ENCODE measurements at regions not wholly inside any gene's neighbourhood (a gene's known extent, or its start where the extent isn't known, plus 50 kb on each side); places are given as distances from the start of the nearest gene placed in this dataset.
A peak's percentile ranks its signal among the peaks of the same experiment; 100 is the strongest.

DNA sequence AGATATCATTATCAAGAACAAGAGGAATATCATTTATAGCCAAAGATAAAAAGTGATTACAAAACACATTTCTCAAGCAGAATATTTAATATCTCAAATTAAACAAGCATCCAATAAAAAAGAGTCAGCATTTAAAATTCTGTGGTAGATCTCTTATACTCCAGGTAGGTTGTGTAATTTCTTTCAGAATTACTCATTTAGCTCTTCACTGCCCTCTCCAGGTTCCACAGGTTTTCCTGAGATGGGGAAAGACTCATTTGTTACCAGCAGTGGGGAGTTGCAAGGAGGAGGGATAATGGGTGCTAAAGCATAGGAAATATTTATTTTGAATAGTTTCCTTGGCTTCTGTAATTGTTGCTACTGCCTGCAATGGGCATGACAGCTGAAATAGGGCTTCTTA, 83.1 kb upstream of the RASGRP1 start:
- DNase-seq (ENCODE audit: low spot score): peak; percentile 61

DNA sequence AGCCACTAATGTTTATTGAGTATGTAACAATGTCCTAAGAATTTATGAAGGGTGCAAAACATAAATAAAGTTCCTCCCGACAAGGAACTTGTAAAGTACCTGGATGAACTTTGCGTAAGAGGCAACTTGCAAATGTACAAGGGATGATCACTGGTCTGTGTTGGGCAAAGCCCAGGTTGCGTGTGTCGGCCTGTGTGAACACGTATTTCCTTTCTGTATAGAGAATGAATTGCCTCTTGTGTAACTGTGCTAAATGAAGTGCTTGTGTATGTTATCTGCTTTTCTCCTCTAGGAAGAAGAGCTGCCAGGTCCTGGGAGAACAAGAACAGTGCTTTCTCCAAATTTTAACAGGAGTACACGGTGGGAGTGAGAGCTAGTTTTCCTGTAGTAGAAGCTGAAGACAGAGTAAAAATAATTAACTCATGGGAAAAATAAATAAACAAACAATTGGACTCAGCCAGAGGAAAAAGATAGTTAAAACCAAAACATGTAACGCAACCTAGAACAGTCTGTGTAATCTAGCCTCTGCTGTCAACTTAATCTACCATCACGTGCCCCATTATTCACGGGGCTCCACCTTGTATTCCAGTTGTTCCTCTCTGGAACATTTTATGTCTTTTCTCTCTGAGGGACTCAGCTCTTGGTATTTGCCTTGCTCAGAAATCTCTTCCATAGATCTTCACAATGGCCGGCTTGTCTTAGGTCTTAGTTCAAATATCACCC, 83.7 kb upstream of the RASGRP1 start:
- DNase-seq (ENCODE audit: low spot score): no peak

DNA sequence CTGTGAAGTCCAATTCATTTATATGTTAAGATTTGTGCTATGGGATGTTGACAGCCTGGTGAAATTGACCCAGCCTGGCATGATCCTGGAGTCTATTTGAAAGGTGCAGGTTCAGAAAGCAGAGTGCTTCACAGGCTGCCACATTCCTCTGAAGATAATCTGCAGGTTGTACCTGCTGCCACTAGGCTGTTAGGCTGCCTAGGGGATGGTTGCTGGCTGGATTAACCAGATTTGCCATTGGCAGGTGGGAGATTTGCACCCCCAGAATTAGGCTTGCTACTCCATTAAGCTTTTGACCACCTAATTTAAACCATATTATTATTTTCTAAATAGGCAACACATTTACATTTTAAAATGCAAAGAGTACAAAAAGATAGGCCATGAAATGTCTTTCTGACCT, 85.8 kb upstream of the RASGRP1 start:
- no peak for DNase-seq (ENCODE audit: low spot score)

DNA sequence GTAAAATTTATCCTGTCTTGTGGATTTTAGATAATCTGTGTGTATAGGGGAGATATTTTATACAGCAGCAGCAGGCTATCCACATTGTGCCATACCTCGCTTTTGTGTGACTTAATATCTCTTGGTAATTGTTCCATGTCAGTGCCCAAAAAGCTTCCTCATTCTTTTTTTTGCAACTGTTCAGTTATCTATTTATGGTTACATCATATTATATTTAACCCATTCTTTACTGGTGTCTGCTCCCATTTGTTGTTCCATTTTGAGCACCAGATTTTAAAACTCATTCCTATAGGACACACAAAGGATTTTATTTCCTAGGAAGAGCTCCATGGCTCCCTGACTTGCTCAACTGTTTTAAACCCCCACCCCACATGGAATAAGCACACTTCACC, 86.3 kb upstream of the RASGRP1 start:
- DNase-seq (ENCODE audit: low spot score): peak; percentile 67

DNA sequence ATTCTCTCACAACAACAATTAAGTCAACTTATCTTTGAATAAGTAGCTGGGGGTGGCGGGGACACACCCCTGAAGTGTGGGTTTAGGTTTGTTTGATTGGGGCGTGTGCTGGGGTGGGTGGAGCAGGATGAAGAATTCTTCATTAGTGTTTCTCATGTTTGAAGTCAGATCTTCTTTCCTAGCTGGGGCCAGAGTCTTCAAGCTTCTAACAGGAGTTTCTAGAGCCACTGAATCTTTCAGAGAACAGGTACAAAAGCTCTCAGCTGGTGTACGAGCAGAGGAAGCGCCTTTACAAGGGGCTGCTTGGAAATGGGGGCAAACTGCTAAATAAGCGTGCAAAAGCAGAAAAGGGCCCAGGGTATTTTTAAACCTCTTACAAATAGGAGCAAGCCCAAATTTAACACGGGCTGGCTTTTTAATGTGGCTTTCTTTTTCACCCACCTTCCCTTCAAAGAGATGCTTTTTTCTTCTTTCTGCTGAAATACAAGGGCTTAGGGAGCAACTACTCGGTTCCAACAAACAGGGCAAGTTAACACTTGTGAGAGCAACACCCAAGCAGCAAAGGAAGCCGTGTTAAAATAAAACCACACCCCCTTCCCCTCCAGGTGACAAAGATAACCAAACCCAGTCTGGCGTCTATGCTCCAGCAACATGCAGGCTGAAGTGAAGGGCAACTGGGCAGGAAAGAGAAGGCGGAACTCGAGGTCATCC, 86.9 kb upstream of the RASGRP1 start:
- DNase-seq (ENCODE audit: low spot score): no peak

DNA sequence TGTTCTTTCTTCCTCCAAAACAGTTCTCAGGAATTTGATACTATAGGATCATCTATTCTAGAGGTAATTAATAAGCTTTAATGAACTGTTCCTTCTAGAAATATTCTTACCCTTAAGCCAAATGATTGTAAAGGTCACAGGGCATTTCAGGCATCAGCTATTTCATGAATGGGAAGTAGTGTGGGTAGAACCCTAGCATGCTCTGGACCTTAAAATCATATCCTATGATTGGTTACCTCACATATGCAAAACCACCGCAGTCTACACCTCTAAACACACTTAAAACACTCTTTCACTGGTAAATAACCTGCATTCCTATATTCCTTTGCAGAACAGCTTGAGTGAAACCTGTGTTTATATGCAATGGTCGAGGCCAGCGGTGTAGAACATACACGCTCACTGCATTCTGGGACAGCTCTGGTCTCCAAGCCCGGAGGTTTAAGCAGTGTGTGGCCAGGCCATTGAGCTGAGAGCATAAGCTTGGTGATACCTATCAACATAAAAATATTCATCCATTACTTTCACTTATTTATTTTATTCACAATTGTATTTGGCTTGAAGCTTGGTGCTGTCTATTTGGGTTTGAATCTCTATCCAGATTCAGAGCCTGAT, 87.7 kb upstream of the RASGRP1 start:
- DNase-seq (ENCODE audit: low spot score): no peak

DNA sequence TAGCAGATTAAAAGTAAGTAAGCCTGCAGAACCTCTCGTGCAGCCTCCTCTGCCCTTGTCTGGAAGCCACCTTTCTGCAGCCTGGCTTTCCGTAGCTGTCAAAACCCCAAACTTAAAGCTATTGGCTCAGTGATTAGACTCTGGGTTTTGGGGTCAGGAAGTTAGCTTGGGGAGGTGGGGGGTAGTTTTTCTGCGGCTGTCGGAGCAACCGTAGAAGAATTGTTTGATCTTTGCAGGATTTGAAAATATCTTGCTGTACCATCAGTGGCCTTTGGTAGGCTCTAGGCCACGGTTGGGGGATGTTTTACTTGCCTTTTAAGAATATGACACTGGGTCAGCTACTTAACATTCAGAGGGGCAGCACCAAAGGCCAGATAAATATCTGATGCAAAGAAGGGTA, 88.4 kb upstream of the RASGRP1 start:
- DNase-seq (ENCODE audit: low spot score): no peak

DNA sequence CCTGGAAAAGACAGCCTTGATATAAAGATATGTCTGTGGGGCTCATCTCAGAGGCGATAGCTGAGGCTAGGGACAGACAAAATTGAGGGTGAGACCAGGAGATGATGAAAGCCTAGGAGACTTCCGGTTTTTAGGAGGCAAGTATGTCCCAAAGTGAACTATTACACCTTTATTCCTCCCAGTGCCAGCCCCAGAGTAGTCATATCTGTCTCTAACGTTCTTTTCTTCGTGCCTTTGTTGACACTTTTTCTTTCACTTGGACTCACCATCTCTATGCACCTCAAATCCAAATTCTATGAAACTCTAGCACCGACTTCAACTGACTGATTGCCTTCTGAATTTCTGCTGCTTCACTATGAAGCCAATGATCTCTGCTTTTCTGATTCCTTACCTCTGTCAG, 93.8 kb upstream of the RASGRP1 start:
- DNase-seq (ENCODE audit: low spot score): no peak

DNA sequence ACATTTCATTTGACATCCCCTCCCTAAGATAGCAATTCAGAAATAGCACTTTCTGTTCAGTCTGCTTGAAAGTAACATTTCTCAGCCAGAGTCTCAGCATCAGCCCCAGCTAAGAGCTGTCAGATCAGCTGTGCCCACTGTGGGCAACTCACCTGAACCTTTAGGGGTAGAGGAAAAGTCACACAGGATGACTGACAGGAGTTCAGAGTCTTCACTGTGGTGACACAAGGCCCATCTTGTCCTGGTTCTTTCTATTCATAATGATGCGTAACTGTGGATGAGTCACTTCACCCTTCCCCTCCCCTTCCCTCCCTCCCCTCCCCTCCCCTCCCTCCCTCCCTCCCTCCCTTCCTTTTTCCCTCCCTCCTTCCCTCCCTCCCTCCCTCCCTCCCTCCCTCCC, 96.1 kb upstream of the RASGRP1 start:
- no peak for DNase-seq (ENCODE audit: low spot score)

DNA sequence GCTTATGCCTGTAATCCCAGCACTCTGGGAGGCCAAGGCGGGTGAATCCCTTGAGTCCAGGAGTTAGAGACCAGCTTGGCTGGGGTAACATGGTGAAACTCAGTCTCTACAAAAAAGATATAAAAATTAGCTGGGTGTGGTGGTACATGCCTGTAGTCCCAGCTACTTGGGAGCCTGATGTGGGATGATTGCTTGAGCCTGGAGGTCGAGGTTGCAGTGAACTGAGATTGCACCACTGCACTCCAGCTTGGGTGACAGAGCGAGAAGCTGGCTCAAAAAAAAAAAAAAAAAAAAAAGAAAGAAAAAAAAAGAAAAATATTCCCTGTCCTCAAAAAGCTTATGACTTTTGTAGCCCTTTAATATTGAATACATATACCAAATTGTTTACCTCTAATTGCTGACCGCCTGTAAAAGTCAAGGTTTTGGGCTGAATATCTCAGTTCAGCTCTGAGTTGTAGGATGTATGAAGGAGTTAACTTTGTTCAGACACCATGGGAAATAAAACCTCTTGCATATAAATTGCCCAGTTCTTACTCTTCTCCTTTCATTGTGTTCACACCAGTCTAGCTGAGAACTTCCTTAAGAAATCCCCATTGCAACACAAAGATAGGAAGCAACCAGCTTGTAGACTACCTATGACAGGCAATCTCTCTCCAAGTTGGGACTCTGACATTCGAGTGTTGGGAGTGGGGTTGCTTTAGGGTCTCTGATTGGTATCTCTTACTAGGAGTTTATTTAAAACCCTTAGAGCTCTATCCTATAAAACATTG, 97.6 kb upstream of the RASGRP1 start:
- no peak for DNase-seq (ENCODE audit: low spot score)

DNA sequence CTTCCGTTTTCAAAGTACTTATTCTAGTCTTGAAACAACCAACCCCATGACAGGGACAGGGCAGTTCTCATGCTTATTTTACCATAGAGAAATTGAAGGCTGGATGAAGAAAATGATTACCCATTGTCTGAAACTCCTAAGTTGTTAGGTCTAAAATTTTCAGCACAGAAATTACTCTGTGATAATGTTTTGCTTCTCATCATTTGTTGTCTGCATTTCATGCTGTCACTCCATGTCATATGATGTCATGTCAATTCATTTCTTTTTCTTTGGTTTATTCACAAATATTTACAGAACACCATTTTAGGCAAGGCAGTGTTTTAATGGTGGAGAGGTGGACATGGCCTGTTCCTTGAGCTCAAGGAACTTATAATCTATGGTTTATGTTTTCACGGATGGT, 98.2 kb upstream of the RASGRP1 start:
- no peak for DNase-seq (ENCODE audit: low spot score)

DNA sequence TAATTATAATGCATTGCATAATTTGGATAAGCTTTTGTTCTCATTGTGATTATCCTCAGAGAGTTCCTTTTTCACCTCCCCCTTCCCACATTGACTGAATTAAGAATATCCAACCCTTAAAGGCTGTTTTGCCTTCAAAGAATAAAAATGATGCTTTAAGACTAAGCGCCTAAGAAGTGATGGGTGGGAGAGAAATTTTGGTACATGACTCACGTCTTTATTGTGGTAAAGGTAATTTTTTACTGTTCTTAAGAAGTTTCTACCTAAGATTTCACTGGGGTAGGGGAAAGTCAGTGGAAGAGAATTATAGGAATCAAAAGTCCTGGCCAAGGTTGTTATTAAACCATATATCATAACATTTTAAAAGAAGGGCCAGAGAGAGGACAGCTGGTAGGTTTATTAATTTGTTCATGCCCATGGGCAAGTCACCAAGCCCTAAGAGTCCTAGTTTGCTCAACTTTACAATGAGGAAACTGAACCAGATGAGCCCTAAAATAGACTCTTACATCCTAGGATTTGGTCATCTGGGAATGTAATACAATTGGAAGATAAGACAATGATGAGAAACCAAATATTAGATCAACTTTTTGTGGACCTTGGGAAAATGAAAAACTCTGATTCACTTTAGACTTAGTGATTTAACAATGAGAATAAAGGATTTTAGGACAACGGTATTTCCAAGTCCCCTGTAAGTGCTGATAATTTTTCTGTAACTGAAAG, 101.1 kb upstream of the RASGRP1 start:
- DNase-seq (ENCODE audit: low spot score): no peak

DNA sequence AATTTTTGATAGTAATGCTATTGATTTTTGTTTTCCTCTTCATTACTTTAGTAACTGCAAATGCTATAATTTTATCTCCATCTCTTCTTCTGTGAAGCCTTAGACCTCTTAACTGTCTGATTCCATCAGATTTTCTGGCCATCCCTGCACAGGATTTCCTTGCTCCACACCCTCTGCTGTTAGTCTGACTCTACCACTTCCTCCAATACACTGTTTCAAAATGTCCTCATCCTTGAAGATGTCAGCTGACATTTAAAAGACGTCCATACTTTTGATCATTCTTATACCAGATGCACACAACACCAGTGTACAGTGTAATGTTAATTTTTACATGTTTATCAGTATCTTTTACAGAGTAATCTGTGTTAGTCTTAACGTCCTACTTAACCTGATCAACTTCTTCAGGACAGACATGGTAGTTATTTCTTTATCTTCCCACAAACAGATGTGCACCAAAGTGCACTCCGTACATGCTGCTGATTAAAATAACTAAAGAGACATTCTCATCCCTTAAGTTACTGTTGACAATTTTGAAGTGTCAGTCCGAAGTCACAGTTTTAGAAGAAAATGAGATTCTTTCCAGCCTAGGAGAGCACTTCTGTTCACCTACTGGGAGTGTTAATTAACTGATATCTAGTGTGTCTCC, 102.4 kb upstream of the RASGRP1 start:
- DNase-seq (ENCODE audit: low spot score): no peak

DNA sequence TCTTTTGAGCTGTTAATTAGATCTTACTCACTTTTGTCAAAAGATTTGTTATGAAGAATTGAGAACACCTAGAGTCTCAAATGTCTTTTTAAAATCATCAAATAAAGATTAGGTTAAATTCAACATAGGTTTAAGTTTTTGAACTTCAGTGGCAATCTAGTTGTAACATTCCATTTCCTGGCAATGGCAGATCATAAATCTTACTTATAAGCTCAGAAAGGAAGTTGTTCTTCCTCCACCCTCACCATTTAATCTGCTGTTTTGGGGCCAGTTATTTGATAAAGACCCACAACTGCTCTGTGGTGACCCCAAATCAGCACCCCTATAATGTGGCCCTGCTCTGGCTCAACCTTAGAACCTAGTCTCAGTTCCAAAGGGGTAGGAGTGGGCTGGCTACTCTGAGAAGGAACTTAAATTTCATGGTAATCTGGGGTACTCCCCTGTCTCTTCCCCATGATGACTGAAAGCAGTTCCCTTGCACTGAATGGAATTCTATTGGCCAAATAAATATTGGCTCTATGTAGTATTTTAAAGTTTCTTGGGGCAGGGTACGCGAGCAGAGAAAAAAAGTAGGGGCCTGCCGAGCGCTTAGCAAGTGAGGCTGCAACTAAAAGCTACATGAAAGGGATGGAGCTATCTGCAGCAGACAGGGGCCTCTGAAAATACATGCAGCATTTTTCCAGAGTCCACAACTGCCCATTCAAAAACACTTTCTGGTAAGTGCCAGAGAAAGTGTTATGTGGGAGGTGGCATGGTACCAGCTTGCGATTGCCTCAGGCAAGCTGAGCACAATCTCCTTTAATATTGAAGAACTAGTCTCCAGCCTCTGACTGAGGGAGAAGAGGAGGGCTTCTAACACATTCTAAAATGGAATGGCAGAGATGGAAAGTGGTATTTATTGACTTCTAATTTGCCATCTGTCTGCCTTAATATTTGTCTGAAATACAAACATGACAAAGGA, 103.6 kb upstream of the RASGRP1 start:
- no peak for DNase-seq (ENCODE audit: low spot score)

DNA sequence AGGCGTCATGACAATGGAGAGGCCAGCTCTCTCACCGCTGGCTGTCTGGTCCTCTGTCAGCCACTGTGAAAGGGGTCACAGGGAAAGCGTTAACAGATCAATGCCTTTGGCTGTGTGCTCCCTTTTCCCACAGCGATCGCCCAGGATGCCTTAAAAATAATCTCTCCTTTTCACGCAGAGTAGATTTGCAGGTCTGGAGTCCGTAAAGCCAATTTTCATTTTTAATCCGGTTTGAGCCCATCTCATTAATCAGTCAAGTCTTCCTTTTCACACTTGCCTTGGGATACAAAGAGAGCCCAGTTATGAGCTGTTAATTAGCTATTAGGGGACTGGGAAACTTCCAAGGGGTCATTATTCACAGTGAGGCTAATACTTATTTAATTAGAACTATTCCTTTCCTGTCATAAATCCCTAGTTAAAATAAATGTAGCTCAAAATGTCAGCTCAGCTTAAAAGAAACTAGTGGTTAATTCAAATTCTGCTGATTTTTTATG, 104.3 kb upstream of the RASGRP1 start:
- DNase-seq (ENCODE audit: low spot score): no peak

DNA sequence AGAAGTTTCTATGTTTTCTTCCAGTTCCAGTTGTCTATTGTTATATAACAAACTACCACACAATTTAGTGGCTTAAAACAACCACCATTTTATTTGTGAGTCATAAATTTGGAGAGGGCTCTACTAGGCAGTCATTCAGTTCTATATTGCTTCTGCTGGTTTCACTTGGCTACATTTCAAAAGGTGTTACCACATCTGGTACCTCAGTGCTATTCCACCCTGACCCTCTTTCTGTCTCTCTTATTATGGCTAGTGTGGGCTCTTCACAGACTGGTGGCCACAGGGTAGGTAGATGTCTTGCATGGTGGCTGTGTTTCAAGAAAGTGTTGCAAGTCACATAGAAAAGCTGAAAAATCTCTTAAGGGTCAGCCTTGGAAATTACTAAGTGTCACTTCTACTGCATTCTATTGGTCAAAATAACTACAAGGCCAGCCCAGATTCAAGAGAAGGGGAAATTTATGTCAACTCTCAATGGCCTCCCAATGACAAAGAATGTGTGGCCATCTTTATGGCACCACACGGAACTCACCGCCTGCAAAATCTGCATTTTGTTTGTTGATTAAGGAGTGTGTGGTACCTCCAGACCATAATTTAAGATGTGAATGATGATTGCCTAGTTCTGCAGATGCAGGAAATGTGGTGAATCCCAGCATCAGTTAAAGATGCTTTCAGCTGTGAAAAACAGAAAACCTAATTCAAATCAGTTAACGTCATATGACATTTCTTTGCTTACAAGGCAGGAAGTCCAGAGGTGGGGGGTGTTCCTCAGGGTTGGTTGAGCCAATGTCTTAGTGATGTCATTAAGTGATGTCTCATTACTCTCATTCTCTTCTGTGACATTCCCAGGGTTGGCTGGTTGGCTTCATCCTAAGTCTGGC, 105.8 kb upstream of the RASGRP1 start:
- peak; percentile 10 for DNase-seq (ENCODE audit: low spot score)

DNA sequence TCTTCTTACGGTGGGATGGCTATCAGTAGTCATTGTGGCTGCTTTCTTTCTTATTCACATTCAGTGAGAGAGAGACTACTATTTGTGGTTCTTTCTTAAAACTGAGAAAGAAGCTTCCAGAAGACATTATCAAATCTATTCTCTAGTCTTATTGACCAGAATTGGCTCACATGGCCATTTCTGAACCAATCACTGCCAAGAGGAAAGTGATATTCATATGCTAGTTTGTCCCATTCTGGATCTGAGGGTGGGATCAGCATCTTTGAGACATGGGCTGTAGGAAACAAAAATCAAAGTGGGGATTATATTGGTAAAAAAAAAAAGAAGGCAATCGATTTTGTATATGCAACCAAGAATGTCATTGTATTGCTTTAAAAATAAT, 106.4 kb upstream of the RASGRP1 start:
- no peak for DNase-seq (ENCODE audit: low spot score)

DNA sequence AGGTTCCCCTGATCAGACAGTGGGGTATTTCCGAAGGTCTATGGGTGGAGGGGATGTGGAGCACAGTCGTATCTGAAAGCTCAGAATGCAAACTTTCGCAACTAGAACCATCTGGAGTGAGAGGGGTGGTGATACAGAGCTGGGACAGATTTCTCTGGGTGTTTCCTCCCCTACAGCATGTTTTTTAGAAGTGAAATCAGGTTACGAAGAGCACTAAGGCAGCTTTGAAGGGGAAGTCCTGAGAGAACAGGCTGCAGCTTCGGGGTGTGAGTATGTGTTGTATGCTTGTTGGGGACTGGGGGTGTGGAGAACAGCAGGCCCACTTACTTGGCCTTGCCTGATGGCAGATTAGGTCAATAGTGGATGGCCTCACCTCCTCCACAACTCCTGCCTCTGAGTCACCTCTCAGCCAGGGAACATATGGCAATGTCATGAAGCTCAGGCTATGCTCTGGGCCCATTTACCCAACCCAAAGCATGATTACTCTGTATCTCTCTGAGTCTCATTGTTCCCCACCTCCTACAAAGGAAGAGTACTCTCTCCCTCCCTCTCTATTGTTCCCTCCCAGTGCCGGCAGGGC, 107.2 kb upstream of the RASGRP1 start:
- DNase-seq (ENCODE audit: low spot score): no peak

DNA sequence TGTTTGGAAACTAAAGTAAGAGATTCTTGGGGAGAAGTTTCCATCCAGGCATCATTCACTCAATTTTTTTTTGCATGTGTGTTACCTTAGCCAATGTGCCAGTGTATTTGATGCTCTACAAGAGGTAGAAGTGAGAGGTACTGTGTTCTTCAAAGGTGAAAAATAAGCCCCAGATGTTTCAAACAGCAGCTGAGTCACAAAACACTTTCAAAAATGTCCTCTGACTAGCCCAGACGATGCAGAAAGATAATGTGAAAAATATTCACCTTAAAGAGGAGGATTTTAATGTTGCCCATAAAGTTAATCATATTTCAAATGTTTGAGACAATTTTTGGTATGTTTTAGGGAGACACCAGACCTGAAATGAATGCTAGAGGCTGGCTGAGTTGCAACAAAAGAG, 107.7 kb upstream of the RASGRP1 start:
- no peak for DNase-seq (ENCODE audit: low spot score)
